ENCODE measurements at regions not wholly inside any gene's neighbourhood (a gene's known extent, or its start where the extent isn't known, plus 50 kb on each side); places are given as distances from the start of the nearest gene placed in this dataset.

GRCh38 chr1:157399343-157399983 is 152.9 kb downstream of the FCRL5 start:
- TF ChIP-seq POLR2A (IDR thresholded peaks at IDR 0.05) = no peak
- TF ChIP-seq CTCF (IDR thresholded peaks at IDR 0.05) = no peak

Data from tibial nerve (tissue), 3 donors.